DOHH2 (cell line): ENCODE measurements at regions not wholly inside any gene's neighbourhood (a gene's known extent, or its start where the extent isn't known, plus 50 kb on each side); places are given as distances from the start of the nearest gene placed in this dataset.

Source experiments
- EZH2phosphoT487 ChIP-seq: fragments of 200-600 bp; sonication (generic); IDR thresholded peaks from 2 replicates; pipeline ENCODE4 v1.6.1; 2017; ENCODE audit warnings: borderline replicate concordance, mild to moderate bottlenecking, antibody characterized with exemption, low read length, moderate library complexity, mixed read lengths
- TF ChIP-seq, protein P1 (sequence below): fragments of 200-600 bp; sonication (generic); IDR thresholded peaks from one replicate; pipeline ENCODE4 v1.5.1; 2014; ENCODE audit warnings: antibody characterized with exemption, mild to moderate bottlenecking, low read depth, low read length; ENCODE audit not compliant: poor library complexity, severe bottlenecking

DNA sequence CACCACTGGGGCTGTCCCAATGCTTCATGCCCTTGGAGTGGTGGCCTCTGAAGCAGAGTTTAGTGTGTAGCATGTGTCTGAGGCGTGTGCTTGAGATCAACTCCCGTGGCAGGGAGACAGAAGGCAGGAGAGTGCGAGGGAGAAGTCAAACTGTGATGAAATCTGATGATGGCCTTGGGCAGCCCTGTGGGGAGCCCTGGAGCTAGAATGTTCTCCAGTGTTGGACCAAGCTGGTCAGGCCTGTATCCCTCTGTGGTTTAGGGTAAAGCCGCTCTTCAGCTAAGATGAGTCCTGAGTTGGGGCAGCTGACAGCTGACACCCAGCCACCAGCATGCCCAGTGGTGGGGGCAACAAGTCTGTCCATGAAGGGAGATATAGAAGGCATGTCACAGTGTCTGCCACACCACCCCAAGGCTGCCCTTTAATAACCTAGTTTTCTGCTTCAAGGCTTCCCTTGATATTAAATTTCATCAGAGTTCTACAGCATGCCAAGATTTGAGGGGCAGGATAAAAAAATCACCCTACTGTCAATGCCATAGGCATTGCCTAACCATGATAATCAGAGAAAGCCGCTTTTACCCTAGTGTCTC lies 170.5 kb upstream of the SVIL start:
- TF ChIP-seq, protein P1, sequence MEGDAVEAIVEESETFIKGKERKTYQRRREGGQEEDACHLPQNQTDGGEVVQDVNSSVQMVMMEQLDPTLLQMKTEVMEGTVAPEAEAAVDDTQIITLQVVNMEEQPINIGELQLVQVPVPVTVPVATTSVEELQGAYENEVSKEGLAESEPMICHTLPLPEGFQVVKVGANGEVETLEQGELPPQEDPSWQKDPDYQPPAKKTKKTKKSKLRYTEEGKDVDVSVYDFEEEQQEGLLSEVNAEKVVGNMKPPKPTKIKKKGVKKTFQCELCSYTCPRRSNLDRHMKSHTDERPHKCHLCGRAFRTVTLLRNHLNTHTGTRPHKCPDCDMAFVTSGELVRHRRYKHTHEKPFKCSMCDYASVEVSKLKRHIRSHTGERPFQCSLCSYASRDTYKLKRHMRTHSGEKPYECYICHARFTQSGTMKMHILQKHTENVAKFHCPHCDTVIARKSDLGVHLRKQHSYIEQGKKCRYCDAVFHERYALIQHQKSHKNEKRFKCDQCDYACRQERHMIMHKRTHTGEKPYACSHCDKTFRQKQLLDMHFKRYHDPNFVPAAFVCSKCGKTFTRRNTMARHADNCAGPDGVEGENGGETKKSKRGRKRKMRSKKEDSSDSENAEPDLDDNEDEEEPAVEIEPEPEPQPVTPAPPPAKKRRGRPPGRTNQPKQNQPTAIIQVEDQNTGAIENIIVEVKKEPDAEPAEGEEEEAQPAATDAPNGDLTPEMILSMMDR, result no peak
- TF ChIP-seq EZH2phosphoT487, result no peak
